ENCODE measurements at regions not wholly inside any gene's neighbourhood (a gene's known extent, or its start where the extent isn't known, plus 50 kb on each side); places are given as distances from the start of the nearest gene placed in this dataset.
"Not testable (repeated sequence)": the region's sequence is repeated elsewhere in the genome, so short reads cannot be mapped to it uniquely, and the experiment has no call there.

DNA sequence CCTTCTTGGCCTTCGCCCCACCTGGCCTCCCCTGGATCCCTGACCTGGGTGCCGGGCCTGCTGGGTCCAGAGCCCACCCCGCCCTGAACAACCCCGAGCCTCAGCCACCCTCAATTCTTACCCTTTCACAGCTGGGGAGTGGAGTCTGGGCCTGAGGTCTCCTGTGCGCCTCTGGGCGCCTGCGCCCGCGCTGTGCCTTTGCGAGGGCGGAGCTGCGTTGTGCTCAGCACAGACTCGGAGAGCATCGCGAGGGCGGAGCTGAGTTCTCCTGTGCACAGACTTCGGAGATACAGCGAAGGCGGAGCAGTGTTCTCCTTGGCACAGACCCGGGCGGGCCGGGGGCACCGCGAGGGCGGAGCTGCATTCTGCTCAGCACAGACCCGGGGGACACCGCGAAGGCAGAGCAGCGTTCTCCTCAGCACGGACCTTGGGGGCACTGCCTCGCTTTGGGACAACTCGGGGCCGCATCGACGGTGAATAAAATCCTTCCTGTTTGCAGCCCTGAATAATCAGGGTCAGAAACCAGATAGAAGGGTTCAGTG, 547.2 kb downstream of the FAM72C start:
- H3K27me3 ChIP-seq; H3K4me1 ChIP-seq; H3K9me3 ChIP-seq; H3K36me3 ChIP-seq; DNase-seq (ENCODE audit: extremely low spot score); intact Hi-C loops (cut with DNase I); H3K27ac ChIP-seq (replicated peaks in 1 of 4): not testable (repeated sequence)
- no CpG with 5 or more reads among the region's 35 CpGs for WGBS
- peak overlapping the region in 2 of 4 donors; percentile 22 to 49 for H3K4me3 ChIP-seq

DNA sequence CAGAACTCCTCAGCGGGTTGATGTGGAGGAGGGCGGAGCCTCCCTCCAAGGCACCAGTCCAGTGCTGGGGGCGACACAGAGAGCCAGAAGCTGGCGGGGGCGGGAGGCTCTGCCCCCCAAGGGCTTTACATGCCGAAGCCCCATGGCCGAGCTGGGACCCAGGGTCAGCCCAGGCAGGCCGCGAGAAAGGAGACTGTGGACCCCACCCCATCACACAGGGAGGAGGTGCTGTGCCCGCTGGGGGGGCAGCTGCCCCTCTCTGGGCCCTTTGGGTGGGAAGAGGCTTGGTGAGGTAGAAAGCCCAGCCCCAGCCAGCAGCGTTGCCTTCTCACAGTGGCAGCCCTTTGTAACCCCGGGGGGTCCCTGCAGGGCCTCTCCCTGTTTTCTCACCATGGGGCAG, 548.0 kb downstream of the FAM72C start:
- no CpG with 5 or more reads among the region's 12 CpGs for WGBS
- H3K27ac ChIP-seq (replicated peaks in 1 of 4); DNase-seq (ENCODE audit: extremely low spot score); H3K4me1 ChIP-seq; H3K9me3 ChIP-seq; H3K27me3 ChIP-seq; intact Hi-C loops (cut with DNase I); H3K36me3 ChIP-seq: not testable (repeated sequence)
- peak overlapping the region in 2 of 4 donors; percentile 30 to 43 for H3K4me3 ChIP-seq

DNA sequence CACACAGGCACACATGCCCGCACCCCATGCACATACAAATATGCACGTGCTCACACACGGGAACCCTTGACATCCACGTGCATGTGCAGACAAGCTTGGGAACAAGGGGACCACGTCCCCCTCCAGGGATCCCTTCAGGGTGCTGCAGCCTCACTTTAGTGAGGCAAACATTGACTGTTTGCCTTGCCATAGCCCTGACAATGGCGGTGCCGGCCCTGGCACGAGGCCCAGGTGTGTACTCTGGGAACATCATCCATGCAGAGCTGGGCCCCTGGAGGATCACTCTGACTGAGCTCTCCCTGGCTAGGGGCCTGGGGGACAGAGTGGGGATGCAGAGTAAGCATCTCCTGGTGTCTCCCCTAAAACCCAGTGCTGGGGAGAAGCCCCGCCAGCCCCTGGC, 550.5 kb downstream of the FAM72C start:
- H3K9me3 ChIP-seq; H3K4me3 ChIP-seq; intact Hi-C loops (cut with DNase I); H3K27me3 ChIP-seq; DNase-seq (ENCODE audit: extremely low spot score); H3K36me3 ChIP-seq; H3K27ac ChIP-seq (replicated peaks in 1 of 4); H3K4me1 ChIP-seq: not testable (repeated sequence)
- WGBS, result no CpG with 5 or more reads among the region's 9 CpGs

All from esophagus muscularis mucosa (tissue), 4 donors.